Fibroblast of lung (primary cell): ENCODE measurements at regions not wholly inside any gene's neighbourhood (a gene's known extent, or its start where the extent isn't known, plus 50 kb on each side); places are given as distances from the start of the nearest gene placed in this dataset.

Source experiments
- DNase-seq, 2 donors: peaks; one replicate each; pipeline versions ENCODE4 v3.0.0 to v3.0.0-alpha.2; 2010; ENCODE audit warnings: low read depth in 2 of 2
- H2AFZ ChIP-seq: 2 replicates; pipeline ENCODE4 v1.5.1; 2012; ENCODE audit warnings: low read length, control low read depth, inconsistent platforms
- H3K27ac ChIP-seq: 2 replicates; pipeline ENCODE4 v1.5.1; 2011; ENCODE audit warnings: low read length, control low read depth; ENCODE audit not compliant: insufficient read depth
- H3K27me3 ChIP-seq: 2 replicates; pipeline ENCODE4 v1.5.1; 2011; ENCODE audit warnings: mild to moderate bottlenecking, low read length; ENCODE audit not compliant: control insufficient read depth, insufficient read depth
- H3K36me3 ChIP-seq: 2 replicates; pipeline ENCODE4 v1.5.1; 2011; ENCODE audit warnings: low read length; ENCODE audit not compliant: control insufficient read depth, insufficient read depth
- H3K4me1 ChIP-seq: 2 replicates; pipeline ENCODE4 v1.5.1; 2011; ENCODE audit warnings: low read length; ENCODE audit not compliant: control insufficient read depth, insufficient read depth; ENCODE audit errors: extremely low read depth
- H3K4me2 ChIP-seq: 2 replicates; pipeline ENCODE4 v1.5.1; 2011; ENCODE audit warnings: low read length, control low read depth; ENCODE audit not compliant: insufficient read depth; ENCODE audit errors: extremely low read depth
- H3K4me3 ChIP-seq, 4 experiments: fragments of 200-600 bp in 1 of 4; sonication (generic) in 1 of 4; replicated peaks in 1 of 4; 2 replicates each; pipeline ENCODE4 v1.5.1; 2011 to 2016; ENCODE audit warnings: low read length in 4 of 4, low read depth in 3 of 4, mild to moderate bottlenecking in 3 of 4, control low read depth in 2 of 4, inconsistent platforms in 1 of 4, mixed read lengths in 1 of 4; ENCODE audit not compliant: insufficient read depth in 1 of 4; ENCODE audit errors: control extremely low read depth in 1 of 4
- H3K79me2 ChIP-seq: 2 replicates; pipeline ENCODE4 v1.5.1; 2012; ENCODE audit warnings: mild to moderate bottlenecking, low read length, inconsistent platforms; ENCODE audit not compliant: control insufficient read depth, insufficient read depth
- H3K9ac ChIP-seq: 2 replicates; pipeline ENCODE4 v1.5.1; 2011; ENCODE audit warnings: mild to moderate bottlenecking, low read length, control low read depth; ENCODE audit not compliant: insufficient read depth
- H3K9me3 ChIP-seq: 2 replicates; pipeline ENCODE4 v1.5.1; 2012; ENCODE audit warnings: low read depth, low read length; ENCODE audit not compliant: control insufficient read depth, insufficient read depth
- H4K20me1 ChIP-seq: 2 replicates; pipeline ENCODE4 v1.5.1; 2011; ENCODE audit warnings: low read length; ENCODE audit not compliant: control insufficient read depth, insufficient read depth; ENCODE audit errors: extremely low read depth
- EZH2 ChIP-seq: IDR thresholded peaks from 2 replicates; pipeline ENCODE4 v1.5.1; 2012; ENCODE audit warnings: low read length, control low read depth, mild to moderate bottlenecking; ENCODE audit errors: missing control alignments
- TF ChIP-seq, protein P1 (sequence below), 2 donors: IDR thresholded peaks in 1 of 2; conservative IDR thresholded peaks in 1 of 2; 1 replicate in 1 of 2; 2 replicates in 1 of 2; pipeline ENCODE4 v1.5.1; 2011 to 2012; ENCODE audit warnings: low read length in 2 of 2, control low read depth in 1 of 2, inconsistent platforms in 1 of 2, low read depth in 1 of 2, mild to moderate bottlenecking in 1 of 2

DNA sequence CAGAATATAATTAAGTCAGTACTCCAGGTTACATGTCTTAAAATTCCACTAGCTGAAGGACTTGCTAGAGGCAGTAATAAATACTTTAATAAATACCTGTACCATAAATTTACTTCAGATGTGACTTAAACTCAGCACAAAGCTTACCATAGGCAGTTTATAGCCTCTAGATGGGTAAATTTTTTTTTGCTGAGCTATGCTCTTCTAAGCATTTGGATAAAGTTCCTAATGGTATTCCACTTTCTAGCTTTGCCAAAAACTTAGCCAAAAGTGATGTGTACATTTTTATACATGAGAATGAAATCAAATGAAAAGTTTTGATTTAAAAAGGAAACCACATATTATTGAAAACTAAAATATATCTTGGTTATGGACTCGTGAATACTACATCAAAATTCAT lies 63.7 kb upstream of the DHX40 start:
- Histone ChIP-seq H3K9ac (no peak overlapping the region), H3K4me3 (no peak overlapping the region), H3K27ac (no peak overlapping the region), H3K27me3 (no peaks in the 10 kb centered on the region), H3K4me2 (no peak overlapping the region), H3K9me3 (no peaks in the 10 kb centered on the region), H2AFZ (no peak overlapping the region), H3K4me1 (no peaks in the 10 kb centered on the region), H3K79me2 (no peaks in the 10 kb centered on the region), H3K36me3 (no peaks in the 10 kb centered on the region), H4K20me1 (no peaks in the 10 kb centered on the region)
- TF ChIP-seq, protein P1, sequence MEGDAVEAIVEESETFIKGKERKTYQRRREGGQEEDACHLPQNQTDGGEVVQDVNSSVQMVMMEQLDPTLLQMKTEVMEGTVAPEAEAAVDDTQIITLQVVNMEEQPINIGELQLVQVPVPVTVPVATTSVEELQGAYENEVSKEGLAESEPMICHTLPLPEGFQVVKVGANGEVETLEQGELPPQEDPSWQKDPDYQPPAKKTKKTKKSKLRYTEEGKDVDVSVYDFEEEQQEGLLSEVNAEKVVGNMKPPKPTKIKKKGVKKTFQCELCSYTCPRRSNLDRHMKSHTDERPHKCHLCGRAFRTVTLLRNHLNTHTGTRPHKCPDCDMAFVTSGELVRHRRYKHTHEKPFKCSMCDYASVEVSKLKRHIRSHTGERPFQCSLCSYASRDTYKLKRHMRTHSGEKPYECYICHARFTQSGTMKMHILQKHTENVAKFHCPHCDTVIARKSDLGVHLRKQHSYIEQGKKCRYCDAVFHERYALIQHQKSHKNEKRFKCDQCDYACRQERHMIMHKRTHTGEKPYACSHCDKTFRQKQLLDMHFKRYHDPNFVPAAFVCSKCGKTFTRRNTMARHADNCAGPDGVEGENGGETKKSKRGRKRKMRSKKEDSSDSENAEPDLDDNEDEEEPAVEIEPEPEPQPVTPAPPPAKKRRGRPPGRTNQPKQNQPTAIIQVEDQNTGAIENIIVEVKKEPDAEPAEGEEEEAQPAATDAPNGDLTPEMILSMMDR (conservative IDR thresholded peaks at IDR 0.05 in 1 of 2, IDR thresholded peaks at IDR 0.05 in 1 of 2; ENCODE audit: low read depth in 1 of 2, low read length in 2 of 2) = no peak
- TF ChIP-seq EZH2 = no peak
- no peak for DNase-seq

DNA sequence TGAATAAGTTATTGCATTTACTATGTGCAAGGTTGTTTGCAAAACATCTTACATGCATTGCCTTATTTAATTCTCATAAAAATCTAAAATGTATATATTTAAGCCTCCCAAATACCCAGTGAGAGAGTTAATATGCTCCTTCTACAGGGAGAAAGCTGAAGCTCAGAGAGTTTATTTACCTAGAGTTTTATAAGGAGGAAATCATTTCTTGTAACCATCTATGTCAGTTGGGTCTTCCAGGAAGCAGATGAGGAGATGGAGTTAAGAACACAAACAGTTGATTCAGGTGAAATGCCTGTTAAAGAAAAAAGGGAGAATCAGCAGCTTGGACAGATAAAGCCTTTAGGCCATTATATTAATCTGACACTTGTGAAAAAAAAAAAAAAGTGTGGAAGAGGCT lies 62.6 kb upstream of the DHX40 start:
- no peak for DNase-seq
- no peak overlapping the region for H3K4me3 ChIP-seq
- no peak overlapping the region for H3K27ac ChIP-seq
- TF ChIP-seq, protein P1 (conservative IDR thresholded peaks at IDR 0.05 in 1 of 2, IDR thresholded peaks at IDR 0.05 in 1 of 2; ENCODE audit: low read depth in 1 of 2, low read length in 2 of 2) = no peak
- TF ChIP-seq EZH2 = no peak
- no peak overlapping the region for H2AFZ ChIP-seq
- no peaks in the 10 kb centered on the region for H4K20me1 ChIP-seq
- no peak overlapping the region for H3K9ac ChIP-seq
- no peaks in the 10 kb centered on the region for H3K36me3 ChIP-seq
- no peaks in the 10 kb centered on the region for H3K4me1 ChIP-seq
- no peaks in the 10 kb centered on the region for H3K27me3 ChIP-seq
- no peaks in the 10 kb centered on the region for H3K79me2 ChIP-seq
- H3K4me2 ChIP-seq = no peak overlapping the region
- H3K9me3 ChIP-seq = no peaks in the 10 kb centered on the region

DNA sequence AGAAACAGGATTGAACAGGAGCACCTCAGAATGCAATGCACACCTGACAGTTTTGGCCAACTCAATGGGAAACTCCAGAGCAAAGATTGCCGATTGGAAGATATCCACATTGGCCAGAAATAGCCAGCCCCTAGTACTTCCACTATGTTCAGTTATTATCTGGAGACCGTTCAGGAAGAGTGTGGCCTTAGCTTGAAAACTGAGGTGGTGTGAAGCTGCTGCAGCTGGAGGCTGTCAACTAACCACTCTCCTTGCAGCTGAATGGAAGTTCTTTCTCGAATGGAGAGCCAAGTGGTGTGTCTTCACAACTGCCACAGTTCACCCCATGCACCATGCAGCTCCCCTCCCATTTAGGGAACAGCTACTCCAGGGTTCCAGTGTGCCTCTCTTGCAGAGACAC lies 61.9 kb upstream of the DHX40 start:
- H3K4me2 ChIP-seq = no peak overlapping the region
- H3K27ac ChIP-seq = no peak overlapping the region
- H2AFZ ChIP-seq = no peak overlapping the region
- TF ChIP-seq, protein P1 (conservative IDR thresholded peaks at IDR 0.05 in 1 of 2, IDR thresholded peaks at IDR 0.05 in 1 of 2; ENCODE audit: low read depth in 1 of 2, low read length in 2 of 2) = no peak
- TF ChIP-seq EZH2 = no peak
- no peak for DNase-seq
- H3K27me3 ChIP-seq = no peaks in the 10 kb centered on the region
- H3K9ac ChIP-seq = no peak overlapping the region
- no peaks in the 10 kb centered on the region for H4K20me1 ChIP-seq
- H3K79me2 ChIP-seq = no peaks in the 10 kb centered on the region
- no peaks in the 10 kb centered on the region for H3K9me3 ChIP-seq
- no peaks in the 10 kb centered on the region for H3K36me3 ChIP-seq
- no peaks in the 10 kb centered on the region for H3K4me1 ChIP-seq
- H3K4me3 ChIP-seq = no peak overlapping the region
